ENCODE measurements at regions not wholly inside any gene's neighbourhood (a gene's known extent, or its start where the extent isn't known, plus 50 kb on each side); places are given as distances from the start of the nearest gene placed in this dataset.

DNA sequence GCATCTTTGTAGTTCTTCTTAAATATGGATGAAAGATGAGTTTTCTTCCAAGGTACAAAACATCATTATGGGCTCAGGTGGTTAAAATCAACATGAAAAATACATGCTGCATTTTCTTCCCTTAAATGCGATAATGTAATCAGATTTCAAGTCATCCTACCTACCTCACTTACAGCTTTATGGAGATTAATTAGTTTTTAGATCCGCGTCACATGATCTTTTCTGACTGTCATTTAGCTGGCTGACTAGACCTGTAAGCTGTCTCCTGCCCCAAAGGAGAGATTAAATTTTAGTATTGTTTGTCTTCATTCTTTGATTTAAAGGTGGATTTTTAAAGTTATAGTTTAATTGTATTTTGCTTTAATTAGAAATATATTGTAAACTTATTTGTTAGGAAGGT, 678.0 kb upstream of the ZEB2 start:
- TF ChIP-seq, protein P1, sequence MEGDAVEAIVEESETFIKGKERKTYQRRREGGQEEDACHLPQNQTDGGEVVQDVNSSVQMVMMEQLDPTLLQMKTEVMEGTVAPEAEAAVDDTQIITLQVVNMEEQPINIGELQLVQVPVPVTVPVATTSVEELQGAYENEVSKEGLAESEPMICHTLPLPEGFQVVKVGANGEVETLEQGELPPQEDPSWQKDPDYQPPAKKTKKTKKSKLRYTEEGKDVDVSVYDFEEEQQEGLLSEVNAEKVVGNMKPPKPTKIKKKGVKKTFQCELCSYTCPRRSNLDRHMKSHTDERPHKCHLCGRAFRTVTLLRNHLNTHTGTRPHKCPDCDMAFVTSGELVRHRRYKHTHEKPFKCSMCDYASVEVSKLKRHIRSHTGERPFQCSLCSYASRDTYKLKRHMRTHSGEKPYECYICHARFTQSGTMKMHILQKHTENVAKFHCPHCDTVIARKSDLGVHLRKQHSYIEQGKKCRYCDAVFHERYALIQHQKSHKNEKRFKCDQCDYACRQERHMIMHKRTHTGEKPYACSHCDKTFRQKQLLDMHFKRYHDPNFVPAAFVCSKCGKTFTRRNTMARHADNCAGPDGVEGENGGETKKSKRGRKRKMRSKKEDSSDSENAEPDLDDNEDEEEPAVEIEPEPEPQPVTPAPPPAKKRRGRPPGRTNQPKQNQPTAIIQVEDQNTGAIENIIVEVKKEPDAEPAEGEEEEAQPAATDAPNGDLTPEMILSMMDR (IDR thresholded peaks at IDR 0.05) = no peak
- no peak for ATAC-seq (ENCODE audit: low FRiP score)
- no peak for DNase-seq (ENCODE audit: low spot score)

DNA sequence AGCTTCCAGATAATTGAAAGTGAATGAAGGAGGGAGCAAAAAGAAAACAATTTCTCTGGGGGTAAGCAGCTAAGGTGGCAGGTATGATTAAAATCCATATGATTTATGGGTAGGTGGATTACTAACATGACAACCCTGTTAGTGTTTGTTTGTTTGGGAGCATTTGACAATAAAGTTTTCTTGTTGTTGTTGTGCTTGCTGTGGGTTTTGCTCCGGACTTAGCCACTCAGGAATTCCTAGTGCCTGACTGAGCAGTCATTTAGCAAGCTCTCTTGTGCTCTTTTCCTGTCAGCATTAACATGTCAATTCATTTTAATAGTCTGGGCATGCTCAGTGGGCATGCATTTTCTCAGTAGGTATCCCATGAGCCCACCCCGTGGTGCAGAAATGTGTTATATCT, 674.8 kb upstream of the ZEB2 start:
- TF ChIP-seq, protein P1 (IDR thresholded peaks at IDR 0.05) = no peak
- no peak for ATAC-seq (ENCODE audit: low FRiP score)
- DNase-seq (ENCODE audit: low spot score) = no peak

DNA sequence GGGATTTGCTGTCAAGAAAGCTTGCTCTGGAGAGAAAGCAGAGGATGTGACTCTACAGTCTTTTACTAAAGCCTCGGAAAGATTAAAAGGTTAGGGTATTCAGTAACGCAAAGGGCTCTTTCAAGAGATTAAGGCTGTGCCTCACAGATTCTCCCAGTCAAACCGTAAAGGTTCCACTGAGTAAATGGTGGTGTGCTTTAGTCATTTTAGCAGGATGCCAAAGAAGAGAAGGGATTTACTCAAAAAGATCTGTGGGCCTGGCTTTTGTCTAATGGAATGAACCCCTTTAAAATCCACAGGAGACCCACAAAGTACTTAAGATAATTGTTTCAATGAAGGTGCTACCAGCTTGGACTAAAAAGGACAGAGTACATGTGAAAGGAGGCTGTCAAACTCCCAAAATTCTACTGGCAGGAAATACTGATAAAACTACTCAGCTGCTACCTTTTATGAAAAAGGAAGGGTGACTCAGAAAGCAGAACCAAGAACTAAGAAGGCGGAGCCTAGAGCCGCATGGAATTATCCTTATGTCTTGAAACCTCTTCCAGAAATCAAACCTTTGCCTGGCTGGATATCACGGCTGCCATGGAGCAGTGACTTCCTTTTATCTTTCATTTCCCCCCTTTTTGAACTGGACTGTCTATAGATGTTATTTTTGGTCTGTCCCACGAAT, 670.2 kb upstream of the ZEB2 start:
- DNase-seq (ENCODE audit: low spot score) (no peak), ATAC-seq (ENCODE audit: low FRiP score) (no peak)
- TF ChIP-seq, protein P1 (IDR thresholded peaks at IDR 0.05) = no peak

DNA sequence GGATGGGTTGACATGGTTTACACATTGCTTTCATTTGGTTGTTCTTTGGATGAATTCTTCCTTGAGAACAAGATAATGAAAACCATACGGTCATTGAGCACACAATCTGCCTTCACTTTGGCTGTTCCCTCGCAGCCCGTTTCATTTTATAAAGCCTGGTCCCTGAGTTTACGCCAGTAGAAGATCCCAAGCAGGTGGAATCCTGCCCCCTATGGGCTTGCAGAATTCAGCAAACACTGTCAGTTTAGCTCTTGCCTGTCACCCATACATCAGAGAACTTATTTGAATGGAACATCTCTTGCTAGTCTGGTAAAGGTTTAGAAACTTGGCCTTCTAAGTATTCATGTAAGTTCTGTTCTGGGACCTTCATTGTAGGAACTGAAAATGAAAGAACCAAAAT, 666.4 kb upstream of the ZEB2 start:
- TF ChIP-seq, protein P1 (IDR thresholded peaks at IDR 0.05) = no peak
- DNase-seq (ENCODE audit: low spot score) = no peak
- no peak for ATAC-seq (ENCODE audit: low FRiP score)

DNA sequence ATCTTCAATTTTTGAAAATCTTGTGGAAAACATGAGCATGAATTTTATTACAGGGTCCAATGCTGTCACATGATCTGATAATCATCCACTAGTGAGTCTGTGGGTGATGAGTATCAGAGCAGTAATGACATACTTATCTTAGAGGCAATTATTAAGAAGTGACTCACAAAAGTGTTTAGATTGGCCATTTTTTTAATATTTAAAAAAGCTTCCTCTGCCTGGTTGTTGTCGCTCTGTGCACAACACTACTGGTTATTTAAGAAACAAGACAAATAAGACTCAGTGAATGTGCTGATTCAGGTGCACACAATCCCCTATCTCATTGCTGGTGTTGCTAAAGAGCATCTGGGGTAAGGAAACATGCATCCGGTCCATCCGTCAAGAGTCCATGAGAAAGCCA, 665.8 kb upstream of the ZEB2 start:
- no peak for DNase-seq (ENCODE audit: low spot score)
- TF ChIP-seq, protein P1 (IDR thresholded peaks at IDR 0.05) = no peak
- ATAC-seq (ENCODE audit: low FRiP score) = no peak

DNA sequence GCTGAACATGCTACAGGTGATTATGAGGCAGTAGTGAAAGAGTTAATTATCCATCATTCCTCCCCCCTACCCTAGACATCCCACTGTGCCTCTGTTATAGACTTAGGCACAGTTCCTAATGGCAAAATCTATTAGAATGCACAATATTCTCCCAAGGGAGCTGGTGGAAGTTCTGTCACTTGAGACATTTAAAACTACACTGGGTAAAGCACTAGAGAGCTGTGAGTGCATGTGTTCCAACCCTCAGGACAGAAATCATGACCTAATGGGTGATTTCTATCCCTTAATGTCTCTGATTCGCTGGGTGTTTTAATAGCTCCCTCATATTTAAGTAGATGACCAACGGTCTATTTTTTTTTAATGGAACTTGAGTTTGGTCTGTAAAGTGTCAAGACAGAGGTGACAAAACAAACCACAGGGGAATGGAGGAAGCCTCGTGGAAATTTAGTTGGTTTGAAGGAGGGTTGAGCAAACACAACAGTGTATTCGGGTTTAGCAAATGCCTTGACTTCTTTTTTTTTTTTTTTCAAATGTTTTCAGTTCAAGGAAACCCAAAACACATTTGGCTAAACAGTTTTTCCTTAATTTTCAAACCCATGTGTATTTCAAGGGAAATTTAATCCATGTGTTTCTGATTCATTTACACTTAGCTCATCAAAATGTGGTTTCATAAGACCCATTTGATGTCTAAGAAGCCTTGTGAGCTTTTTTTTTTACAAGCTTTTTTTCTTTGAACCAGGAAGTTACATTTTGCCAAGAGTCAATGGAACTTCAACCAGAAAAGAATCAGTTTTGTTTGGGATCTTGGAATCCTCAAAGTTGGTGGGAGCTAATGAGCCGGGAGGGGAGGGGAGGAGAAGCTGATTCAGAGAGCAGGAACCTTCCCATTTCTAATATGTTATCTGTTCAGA, 665.1 kb upstream of the ZEB2 start:
- no peak for ATAC-seq (ENCODE audit: low FRiP score)
- DNase-seq (ENCODE audit: low spot score) = no peak
- TF ChIP-seq, protein P1 (IDR thresholded peaks at IDR 0.05) = no peak

Data from omental fat pad (tissue), 3 donors.